Urinary bladder (tissue), 4 donors: ENCODE measurements at regions not wholly inside any gene's neighbourhood (a gene's known extent, or its start where the extent isn't known, plus 50 kb on each side); places are given as distances from the start of the nearest gene placed in this dataset. TPM values are rescaled to one million over a fixed set of nuclear protein-coding genes. Genes with fewer than 3 reads are reported as not detected.
"Not testable (repeated sequence)": the region's sequence is repeated elsewhere in the genome, so short reads cannot be mapped to it uniquely, and the experiment has no call there.

Experiments used
- DNase-seq: peaks from one replicate; pipeline ENCODE4 v3.0.0-alpha.2; 2015; ENCODE audit errors: extremely low spot score
- H3K27ac ChIP-seq: one replicate; pipeline ENCODE4 v1.5.1; 2013; ENCODE audit warnings: low read depth, mild to moderate bottlenecking, moderate library complexity
- H3K36me3 ChIP-seq: one replicate; pipeline ENCODE4 v1.6.1; 2013; ENCODE audit warnings: mild to moderate bottlenecking, moderate library complexity; ENCODE audit not compliant: insufficient read depth
- H3K4me1 ChIP-seq: one replicate; pipeline ENCODE4 v1.6.1; 2013; ENCODE audit warnings: mild to moderate bottlenecking, moderate library complexity; ENCODE audit not compliant: insufficient read depth
- H3K4me3 ChIP-seq: one replicate; pipeline ENCODE4 v1.5.1; 2013; ENCODE audit warnings: low read depth, low read length
- WGBS: extraction: QIAGEN DNeasy Blood & Tissue Kit; methylation state at CpG from one replicate; pipeline ENCODE4 v1.1.7; 2013; 5-methylcytosine and 5-hydroxymethylcytosine counted together
- small RNA-seq: library from RNA; depleted of rRNA; stranded (forward); fragments of <200 nt; gene quantifications from one replicate; pipeline ENCODE3, GENCODE V24; 2014
- donor health status: healthy with polysubstance abuse.
- donor health status: healthy.

DNA sequence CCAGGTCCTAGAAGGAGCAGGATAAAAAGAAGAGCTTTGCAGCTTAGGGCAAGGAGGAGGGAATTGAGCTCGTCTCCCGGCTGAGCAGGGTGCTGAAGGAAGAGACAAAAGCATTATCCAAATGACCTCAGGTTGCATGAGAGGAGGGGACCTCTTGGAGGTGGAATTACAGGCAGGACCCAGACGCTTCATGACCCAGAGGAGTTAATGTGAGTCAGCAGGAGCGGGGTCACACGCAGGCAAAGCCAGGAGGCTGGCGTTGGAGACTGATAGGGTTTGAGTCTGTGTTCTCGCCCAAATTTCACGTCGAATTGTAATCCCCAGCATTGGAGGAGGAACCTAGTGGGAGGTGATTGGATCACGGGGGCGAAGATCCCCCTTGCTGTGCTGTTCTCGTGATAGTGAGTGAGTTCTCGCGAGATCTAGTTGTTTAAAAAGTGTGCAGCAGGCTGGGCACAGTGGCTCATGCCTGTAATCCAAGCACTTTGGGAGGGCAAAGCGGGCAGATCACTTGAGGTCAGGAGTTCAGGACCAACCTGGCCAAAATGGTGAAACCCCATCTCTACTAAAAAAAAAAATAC is 63.7 kb upstream of the AUTS2 start:
- H3K4me3 ChIP-seq: no peak overlapping the region
- WGBS: 63% methylated on average over 15 of the region's 15 CpGs
- no peaks in the 10 kb centered on the region for H3K36me3 ChIP-seq
- DNase-seq: no peak
- H3K4me1 ChIP-seq: no peaks in the 10 kb centered on the region
- H3K27ac ChIP-seq: no peak overlapping the region

GRCh38 chr7:69537691-69538090 is 60.6 kb upstream of the AUTS2 start:
- WGBS: 76% methylated on average over 4 of the region's 4 CpGs
- no peaks in the 10 kb centered on the region for H3K36me3 ChIP-seq
- no peak overlapping the region for H3K27ac ChIP-seq
- DNase-seq: no peak
- H3K4me3 ChIP-seq: no peak overlapping the region
- H3K4me1 ChIP-seq: no peaks in the 10 kb centered on the region

GRCh38 chr7:69539531-69539930 is 58.7 kb upstream of the AUTS2 start:
- DNase-seq: no peak
- no peaks in the 10 kb centered on the region for H3K4me1 ChIP-seq
- H3K27ac ChIP-seq: no peak overlapping the region
- H3K36me3 ChIP-seq: no peaks in the 10 kb centered on the region
- H3K4me3 ChIP-seq: no peak overlapping the region
- WGBS: 88% methylated on average over 4 of the region's 4 CpGs

DNA sequence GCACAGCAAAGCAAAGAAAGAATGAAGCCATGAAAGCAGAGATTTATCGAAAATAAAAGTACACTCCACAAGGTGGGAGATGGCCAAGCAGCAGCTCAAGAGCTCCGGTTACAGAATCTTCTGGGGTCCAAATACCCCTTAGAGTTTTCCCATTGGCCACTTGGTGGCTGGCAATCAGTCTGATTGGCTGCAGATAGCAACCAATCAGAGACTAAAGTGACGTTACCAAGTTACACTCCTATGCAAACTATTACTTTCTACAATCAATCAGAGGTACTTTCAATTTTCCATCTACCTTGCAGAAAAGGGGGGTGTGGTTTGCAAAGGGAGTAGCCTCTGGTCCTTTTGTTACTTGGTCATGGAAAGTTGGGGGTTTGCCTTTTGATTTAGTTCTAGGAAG is 58.0 kb upstream of the AUTS2 start:
- no peak overlapping the region for H3K27ac ChIP-seq
- no peak for DNase-seq
- H3K4me1 ChIP-seq: no peaks in the 10 kb centered on the region
- whole genome bisulfite sequencing: 89% methylated on average over 3 of the region's 3 CpGs
- no peaks in the 10 kb centered on the region for H3K36me3 ChIP-seq
- no peak overlapping the region for H3K4me3 ChIP-seq

DNA sequence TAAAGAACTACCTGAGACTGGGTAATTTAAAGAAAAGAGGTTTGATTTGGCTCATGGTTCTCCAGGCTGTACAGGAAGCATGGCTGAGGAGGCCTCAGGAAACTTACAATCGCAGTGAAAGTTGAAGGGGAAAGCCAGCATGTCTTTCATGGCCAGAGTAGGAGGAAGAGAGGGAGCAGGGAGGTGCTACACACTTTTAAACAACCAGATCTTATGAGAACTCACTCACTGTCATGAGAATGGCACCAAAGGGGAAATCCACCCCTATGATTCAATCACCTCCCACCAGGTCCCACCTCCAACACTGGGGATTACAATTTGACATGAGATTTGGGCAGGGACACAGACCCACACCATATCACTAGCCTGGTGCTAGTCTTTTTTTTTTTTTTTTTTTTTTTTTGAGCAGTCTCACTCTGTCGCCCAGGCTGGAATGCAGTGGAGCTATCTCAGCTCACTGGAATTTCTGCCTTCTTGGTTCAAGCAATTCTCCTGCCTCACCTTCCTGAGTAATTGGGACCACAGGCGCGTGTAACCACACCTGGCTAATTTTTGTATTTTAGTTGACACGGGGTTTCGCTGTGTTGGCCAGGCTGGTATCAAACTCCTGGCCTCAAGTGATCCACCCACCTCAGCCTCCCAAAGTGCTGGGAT is 56.4 kb upstream of the AUTS2 start:
- DNase-seq, H3K36me3 ChIP-seq, H3K4me1 ChIP-seq, H3K4me3 ChIP-seq, H3K27ac ChIP-seq: not testable (repeated sequence)
- WGBS: 87% methylated on average over 6 of the region's 6 CpGs

DNA sequence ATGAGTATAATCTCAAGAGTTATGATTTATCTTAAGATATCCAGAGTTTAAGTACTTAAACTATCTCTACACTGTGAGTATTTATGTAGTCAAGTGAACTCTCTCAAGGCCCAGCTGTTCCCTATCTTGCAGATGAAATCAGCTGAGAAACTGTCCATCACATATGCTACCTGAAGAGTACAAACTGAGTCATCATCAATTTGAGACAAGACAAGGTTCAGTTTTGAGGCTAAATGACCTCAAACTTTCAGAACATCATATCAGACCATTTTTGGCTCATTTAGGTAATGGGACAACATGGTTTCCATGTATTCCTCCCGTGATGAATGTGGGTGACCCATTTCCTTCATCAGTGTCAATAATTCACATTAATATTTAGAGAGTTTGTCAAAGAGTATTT is 53.1 kb upstream of the AUTS2 start:
- Histone ChIP-seq H3K27ac (no peak overlapping the region), H3K36me3 (no peaks in the 10 kb centered on the region), H3K4me3 (no peak overlapping the region), H3K4me1 (no peaks in the 10 kb centered on the region)
- no peak for DNase-seq
- WGBS: 90% methylated on average over 1 of the region's 1 CpG

Small RNAs in the stretch of these regions (small RNA-seq; reads per million reads assigned to genes)
- gene MTATP6P21 (not detected), gene RF00019 (not detected), gene RNA5SP231 (not detected), gene RNU6-229P (not detected), gene RNU6-832P (not detected)
